ENCODE measurements at regions not wholly inside any gene's neighbourhood (a gene's known extent, or its start where the extent isn't known, plus 50 kb on each side); places are given as distances from the start of the nearest gene placed in this dataset.
"Not testable (repeated sequence)": the region's sequence is repeated elsewhere in the genome, so short reads cannot be mapped to it uniquely, and the experiment has no call there.

DNA sequence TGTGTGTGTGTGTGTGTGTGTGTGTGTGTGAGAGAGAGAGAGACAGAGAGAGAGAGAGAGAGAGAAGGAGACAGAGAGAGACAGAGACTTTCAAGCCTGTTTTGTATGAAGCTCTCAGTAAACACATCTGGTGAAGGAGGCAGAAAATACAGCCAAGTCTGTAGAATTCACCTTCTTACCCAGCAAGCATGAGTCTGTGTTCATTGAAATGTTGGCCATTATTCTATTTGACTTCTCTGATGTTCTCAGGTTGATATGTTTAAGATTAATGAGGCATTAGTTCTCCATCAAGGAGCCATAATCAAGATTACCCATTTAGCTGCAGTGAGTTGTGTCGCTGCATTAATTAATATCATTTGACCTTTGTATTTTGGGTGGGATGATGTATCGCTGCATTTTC lies 895.8 kb upstream of the EEF2KMT start:
- no peak for DNase-seq (ENCODE audit: low read depth)

- DNase-seq (ENCODE audit: low read depth): no peak
Measured at GRCh38 chr16:5982979-5983378, 885.4 kb upstream of the EEF2KMT start.

GRCh38 chr16:5979905-5980550 lies 882.4 kb upstream of the EEF2KMT start:
- no peak for DNase-seq (ENCODE audit: low read depth)

- DNase-seq (ENCODE audit: low read depth): no peak
Measured at GRCh38 chr16:5977329-5977728, 879.7 kb upstream of the EEF2KMT start.

GRCh38 chr16:5972747-5973146 lies 875.2 kb upstream of the EEF2KMT start:
- DNase-seq (ENCODE audit: low read depth): no peak

GRCh38 chr16:5971924-5972323 lies 874.3 kb upstream of the EEF2KMT start:
- no peak for DNase-seq (ENCODE audit: low read depth)

DNA sequence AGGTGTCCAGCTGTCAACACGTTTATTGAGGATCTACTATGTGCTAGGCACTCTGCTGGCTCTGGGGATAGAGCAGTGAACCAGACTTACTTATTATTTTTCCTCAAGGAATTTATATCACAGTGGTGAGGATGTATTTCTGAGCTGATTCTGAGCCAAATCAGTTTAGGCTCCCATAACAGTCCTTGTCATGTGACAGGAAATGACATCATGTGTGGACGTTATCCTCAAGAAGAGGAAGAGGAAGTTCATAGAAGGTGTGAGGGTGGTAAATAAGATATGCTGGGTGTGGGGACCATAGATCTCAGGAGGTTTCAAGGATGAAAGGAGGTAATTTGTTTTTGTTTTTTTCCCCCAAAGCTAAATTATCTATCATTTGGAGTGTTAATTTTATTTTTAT lies 873.5 kb upstream of the EEF2KMT start:
- no peak for DNase-seq (ENCODE audit: low read depth)

DNA sequence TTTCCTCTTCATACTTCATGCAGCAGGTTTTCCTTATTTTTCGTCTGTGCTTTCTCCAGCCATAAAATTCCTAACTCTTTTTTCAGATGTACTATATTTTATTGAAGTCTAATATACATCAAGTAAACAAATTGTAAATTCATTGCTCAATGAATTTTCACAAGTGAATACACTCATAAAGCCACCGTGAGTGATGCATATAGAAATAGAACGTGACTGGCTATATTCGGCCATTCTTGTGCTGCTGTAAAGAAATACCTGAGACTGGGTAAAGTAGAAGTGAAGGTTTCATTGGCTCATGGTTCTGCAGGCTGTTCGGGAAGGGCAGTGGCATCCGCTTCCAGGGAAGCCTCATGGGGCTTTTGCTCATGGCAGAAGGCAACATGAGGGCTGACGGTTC lies 868.4 kb upstream of the EEF2KMT start:
- DNase-seq (ENCODE audit: low read depth): no peak

- DNase-seq (ENCODE audit: low read depth): no peak
Measured at GRCh38 chr16:5965321-5965720, 867.7 kb upstream of the EEF2KMT start.

DNA sequence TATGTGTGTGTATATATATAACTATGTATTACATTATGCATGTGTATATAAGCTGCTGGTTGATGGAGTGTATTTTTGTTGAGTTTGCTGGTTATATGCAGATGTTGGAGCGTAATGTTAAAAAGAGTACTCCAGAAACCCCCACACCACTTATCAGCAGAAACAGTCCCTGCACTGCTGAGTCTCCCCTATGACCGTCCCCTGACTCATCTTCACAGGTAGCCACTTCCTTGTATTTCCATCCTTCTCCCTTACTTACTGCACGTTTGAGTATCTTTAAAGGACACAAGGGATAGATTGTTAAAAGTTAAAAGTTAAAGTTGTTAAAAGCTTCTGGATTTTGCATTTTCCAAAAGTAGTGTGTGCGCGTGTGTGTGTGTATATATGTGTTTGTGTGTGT lies 853.9 kb upstream of the EEF2KMT start:
- DNase-seq (ENCODE audit: low read depth): no peak

DNA sequence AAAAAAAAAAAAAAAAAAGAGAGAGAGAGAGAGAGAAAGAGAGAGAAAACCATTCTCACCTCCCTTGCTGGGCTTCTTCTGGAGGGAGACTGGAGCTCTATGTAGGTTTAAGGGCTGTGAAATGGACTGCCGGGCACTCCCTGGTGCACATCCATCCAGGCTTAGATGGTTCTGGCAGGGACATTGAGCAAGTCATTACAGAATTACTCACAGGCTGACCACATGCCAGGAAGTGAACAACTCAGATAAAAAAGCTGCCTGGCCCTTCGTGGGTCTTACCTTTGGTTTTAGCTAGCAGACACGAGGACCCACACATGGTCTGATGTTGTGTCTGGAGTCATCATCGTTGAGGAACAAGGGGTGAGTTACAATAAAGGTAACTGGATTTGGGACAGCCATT lies 847.4 kb upstream of the EEF2KMT start:
- DNase-seq (ENCODE audit: low read depth): no peak

DNA sequence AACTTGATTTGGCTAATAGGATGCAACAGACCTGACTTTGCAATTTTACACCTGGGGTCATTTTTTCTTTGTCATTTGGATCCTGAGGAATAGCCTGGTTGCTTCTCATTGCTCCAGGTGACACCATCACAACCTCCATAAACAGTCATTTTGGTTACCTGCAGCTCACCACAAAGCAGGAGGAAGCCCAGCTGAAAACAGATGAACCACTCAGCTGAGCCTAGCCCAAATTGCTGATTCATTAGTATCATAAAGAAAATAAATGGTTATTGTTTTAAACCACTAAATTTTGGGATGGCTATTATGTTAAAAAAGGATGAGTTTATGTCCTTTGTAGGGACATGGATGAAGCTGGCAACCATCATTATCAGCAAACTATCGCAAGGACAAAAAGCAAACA lies 841.0 kb upstream of the EEF2KMT start:
- DNase-seq (ENCODE audit: low read depth): no peak

DNA sequence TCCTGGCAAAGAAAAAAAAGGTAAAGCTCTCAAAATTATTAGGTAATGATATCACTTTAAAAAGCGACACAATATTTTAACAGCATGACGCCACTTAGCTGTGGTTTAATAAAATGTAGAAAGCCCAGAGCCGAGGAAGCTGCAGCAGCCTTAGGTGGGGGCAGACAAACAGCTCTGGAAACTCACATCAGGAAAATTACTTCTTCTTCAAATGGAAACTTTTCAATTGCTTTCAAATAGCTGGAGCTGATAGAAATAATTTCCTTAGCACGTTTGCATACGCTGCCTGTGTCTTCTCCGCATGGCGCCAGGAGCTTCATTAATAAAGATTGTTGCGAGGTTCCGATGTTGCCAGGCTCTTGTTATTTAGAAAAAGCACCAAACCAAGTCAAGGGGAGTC lies 835.3 kb upstream of the EEF2KMT start:
- DNase-seq (ENCODE audit: low read depth): no peak

DNA sequence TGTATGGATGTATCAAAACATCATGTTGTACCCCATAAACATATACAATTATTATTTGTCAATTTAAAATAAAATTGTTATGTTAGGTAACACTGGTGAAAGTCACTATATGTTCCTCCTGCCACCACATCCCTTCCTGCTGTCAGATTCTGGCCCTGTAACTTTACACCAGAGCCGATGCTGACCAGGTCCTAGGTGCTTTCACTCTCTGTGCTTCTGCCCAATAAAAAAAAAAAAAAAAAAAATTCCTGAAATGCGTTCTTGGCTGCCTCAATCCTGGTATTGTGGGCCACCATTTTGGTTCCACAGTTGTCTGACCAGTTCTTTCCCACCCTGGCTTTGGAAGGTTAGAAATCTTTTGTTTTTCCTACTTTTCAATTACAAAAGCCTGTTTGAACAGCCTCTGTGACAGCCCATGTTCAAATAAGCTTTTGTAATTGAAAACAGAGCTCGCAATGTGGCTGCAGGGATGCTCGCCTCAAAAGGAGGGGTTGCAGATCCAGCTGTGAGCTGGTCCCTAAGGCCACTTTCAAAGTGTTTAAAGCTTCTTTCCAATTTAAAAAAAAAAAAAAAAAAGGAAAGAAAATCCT lies 831.0 kb upstream of the EEF2KMT start:
- DNase-seq (ENCODE audit: low read depth): no peak

DNA sequence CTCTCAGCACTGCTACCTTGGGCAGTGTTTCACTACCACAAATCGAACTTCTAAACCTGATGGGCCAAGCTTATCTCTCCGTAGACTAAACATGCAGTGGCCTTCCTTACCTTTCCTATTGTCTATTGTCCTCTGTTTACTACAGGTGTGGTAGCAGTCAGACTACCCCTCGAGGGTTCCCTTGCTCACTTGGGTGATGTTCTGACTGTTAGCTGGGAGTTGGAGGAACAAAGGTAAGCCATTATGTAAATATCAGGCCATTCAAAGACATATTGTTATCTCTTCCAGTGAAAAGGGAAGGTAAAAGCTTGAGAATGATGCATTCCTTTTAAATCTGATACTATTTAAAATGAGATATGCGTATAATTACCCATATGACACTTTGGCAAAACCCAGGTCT lies 828.3 kb upstream of the EEF2KMT start:
- no peak for DNase-seq (ENCODE audit: low read depth)

DNA sequence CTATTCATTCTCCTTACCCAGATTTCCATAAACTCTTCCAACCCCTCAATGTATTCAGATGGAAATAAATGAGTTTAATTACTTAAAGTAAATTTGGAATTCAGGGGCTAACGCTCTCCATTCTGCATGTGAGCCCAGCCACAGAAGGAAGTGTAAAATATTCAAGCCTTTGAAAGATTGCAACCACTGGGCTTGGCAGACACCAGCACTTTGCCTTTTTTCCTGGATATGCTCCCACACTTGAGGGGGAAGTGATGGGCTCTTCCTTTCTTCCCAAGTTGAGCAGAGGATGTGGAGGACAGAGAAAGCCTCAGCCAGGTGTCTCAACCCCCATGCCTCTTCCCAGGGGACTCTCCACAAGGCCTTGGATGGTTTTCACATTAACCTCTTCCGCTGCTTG lies 825.1 kb upstream of the EEF2KMT start:
- DNase-seq (ENCODE audit: low read depth): no peak

GRCh38 chr16:5918567-5919130 lies 821.1 kb upstream of the EEF2KMT start:
- DNase-seq (ENCODE audit: low read depth): no peak

GRCh38 chr16:5917436-5918195 lies 820.0 kb upstream of the EEF2KMT start:
- DNase-seq (ENCODE audit: low read depth): no peak

GRCh38 chr16:5916711-5917191 lies 819.2 kb upstream of the EEF2KMT start:
- no peak for DNase-seq (ENCODE audit: low read depth)

DNA sequence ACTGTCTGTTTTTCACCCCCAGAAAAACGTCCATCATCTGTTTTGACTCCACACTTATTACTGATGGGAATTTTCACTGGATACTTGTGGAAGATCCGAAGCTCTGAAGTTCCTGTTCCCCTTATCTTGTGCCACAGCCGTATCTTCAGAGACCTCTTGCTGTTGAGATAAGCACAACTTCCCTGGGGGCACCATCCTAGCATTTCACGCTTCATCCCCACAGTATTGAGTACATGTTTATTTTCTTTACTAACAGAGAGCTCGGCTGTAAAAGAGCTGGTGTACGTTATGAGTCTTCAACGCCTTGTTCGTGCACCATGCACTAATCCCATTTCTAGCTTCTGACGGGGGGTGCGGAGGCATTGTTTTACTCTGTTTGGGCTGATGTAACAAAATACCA lies 813.6 kb upstream of the EEF2KMT start:
- DNase-seq (ENCODE audit: low read depth): no peak

DNA sequence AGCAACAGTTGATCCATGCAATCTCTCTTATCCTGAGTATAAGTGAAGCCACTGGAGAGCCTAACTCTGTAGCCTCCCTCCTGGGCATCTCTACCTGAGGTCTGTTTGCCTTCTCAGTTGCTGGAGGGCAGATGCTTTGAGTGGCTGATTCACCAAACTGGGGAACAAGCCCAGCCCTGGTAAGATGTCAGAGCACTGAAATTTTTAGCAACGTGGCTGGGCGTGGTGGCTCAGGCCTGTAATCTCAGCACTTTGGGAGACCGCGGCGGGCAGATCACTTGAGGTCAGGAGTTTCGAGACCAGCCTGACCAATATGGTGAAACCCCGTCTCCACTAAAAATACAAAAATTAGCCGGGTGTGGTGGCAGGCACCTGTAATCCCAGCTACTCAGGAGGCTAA lies 812.0 kb upstream of the EEF2KMT start:
- not testable (repeated sequence) for DNase-seq (ENCODE audit: low read depth)

GRCh38 chr16:5907544-5907943 lies 809.9 kb upstream of the EEF2KMT start:
- no peak for DNase-seq (ENCODE audit: low read depth)

GRCh38 chr16:5906351-5906750 lies 808.8 kb upstream of the EEF2KMT start:
- no peak for DNase-seq (ENCODE audit: low read depth)

Data from Daoy (cell line).